Right kidney (tissue), 1 donor: ENCODE measurements at regions not wholly inside any gene's neighbourhood (a gene's known extent, or its start where the extent isn't known, plus 50 kb on each side); places are given as distances from the start of the nearest gene placed in this dataset.

Experiments
- DNase-seq: peaks from one replicate; pipeline ENCODE4 v3.0.0-alpha.2; 2016

DNA sequence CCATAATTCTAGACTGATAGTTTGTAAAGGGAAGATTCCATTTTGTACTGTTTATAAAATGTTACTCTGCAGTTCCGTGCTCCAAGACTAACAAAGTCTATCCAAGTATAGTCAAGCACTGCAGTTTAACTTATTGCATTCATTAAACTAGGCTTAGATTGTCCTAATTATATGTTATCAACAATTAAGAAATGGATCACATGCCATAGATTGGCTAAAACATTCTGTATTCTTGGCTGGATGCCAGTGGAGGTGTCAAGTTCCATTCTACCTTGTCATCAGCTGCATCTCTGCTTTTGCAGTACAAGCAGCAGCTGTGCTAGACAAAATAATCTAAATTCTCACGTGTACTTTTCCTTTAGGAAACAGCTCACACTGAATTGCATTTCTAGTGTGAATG, 69.4 kb upstream of the MEF2C start:
- no peak for DNase-seq

DNA sequence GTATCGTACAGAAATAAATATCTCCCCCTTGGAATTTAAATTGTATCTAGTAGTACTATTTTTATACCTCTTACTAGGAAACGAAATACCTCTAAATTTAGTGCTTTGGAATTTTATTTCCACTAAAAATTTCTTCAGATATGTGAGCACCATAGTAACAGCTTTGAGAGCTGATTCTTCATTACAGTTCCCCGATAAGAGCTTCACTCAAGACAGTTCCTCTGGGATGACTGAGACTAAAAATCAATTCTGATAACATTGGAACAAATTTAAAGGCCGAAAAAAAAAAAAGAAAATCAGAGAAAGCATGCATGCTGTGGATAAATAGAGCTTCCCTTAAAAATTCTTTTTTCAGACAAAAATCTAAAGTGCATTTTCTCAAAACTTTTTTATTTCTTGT, 68.5 kb upstream of the MEF2C start:
- no peak for DNase-seq

DNA sequence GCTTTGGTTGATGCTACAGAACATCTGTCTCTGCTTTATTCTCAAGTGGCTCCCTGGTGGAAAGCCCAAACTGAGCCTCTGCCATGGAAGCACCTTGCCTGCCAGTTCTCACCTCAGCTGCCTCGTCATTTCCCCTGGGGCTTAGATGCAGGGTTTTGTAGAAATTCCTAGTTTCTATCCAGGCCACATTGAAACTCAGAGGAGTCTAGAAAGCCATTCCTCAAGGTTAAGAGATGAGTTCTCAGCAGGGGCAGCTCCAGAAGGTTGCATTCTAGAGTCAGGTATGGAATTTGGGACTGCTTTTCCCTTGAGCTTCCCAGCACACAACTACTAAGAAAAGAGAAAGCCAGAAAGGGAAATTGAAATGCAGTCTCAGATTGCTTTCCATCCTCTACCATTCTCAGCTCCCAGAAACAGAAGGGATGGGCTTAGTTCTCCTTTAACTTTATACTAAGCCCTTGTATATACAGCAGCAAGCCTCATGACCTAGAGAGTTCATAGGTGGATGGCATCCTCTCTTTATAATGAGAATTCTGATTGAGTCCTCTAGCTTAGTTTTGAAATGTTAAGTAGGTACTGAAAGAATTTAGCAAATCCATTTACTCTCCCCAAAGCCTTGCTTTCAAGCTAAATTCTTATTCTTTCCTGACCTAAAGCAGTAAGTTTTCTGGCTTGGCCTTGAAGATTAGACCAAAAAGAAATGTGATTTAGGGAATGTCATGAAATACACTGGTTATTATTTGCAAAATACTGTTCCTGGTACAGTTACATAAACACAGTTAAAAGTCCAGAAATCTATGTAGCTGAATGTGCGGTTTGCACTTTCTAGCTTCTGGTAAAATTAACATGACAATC, 66.0 kb upstream of the MEF2C start:
- DNase-seq, result no peak

DNA sequence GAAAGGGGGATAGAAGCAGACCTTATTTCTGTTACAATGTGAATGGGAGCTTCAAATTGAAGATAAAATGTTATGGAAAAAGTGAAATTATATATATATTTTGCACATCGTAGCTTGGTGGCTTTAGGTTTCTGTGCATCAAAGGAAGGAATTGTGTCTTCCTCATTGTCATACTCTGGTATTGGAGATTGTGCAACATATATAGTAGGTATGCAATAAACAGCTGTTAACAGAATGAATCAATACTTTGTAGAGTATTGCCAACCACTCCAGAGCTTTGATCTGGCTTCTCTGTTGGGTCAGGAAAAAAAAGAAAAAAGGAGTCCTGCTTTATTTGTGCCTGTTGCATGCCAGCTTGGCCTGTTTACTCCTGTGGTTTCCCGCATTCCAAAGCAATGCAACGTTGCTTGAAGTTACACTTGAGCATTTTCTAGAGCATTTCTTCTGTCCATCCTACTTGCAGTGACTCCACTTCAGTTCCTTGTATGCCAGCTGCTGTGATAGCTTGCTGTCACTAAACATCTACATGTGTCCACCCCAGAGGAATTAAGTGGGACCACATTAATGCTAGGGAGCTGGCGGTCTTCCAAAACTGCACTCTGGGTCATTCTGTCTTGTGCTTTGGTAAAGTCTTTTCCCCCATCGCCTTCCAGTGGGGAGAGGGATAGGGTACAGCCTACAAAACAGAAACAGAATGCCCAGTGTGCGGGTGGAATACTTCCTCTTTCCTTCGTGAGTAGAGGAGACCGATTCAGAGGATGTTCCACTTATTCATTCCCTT, 62.0 kb upstream of the MEF2C start:
- DNase-seq, result no peak

DNA sequence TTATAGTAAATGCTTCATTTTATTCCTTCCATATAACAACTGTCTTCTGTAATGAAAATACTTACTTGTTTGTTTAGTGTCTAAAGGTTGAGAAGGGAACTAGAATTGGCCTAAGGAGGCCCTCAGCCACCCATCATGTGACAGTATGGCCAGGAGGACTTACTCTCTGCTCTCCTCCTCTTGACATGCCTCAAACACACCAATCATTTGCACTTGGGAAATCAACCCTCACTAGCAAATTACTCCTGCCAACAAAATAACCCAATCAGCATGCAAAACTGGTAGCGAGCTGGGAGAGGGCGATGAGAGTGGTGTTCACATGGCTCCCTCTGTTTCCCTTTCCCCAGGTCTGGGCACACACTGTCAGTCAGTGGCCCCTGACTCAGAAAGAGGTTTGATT, 58.6 kb upstream of the MEF2C start:
- no peak for DNase-seq

GRCh38 chr5:88940713-88941112, 57.7 kb upstream of the MEF2C start:
- no peak for DNase-seq

GRCh38 chr5:88939300-88939699, 56.3 kb upstream of the MEF2C start:
- DNase-seq, result no peak

DNA sequence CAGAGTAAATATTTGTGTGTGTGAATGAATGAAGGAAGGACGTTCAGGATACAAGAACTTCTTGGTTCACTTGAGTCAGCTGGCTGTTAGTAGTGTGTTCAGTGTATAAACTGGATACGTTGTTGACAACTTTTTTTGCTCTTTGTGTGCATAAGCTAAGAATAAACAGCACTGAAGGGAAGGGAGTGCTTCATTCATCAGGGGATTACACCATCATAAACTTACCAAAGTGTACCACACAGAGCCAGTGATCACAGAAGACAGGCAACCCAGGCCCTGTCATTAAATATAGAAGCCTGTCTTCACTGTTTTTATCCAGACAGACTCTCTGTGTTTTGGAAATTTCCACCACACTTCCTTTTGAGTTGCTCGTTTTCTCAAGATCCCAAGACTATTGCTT, 55.5 kb upstream of the MEF2C start:
- DNase-seq, result no peak

DNA sequence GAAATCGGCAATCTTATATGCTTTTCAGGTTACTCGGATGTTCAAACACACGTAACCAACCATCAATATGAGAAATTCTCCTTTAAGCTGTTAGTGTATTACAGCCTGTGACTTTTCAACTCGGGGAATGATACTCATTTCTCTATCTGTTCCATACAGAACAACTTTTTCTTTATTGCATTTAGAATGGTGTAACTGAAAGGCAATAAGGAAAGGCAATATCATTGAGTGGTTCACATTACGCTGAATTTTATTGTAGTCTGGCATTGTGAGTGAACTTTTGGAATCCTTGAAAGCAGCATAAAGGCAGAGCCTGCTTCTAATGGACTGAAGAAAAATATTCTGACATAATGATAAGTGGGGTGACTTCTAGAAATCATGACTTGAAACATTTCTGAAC, 54.4 kb upstream of the MEF2C start:
- DNase-seq, result no peak

DNA sequence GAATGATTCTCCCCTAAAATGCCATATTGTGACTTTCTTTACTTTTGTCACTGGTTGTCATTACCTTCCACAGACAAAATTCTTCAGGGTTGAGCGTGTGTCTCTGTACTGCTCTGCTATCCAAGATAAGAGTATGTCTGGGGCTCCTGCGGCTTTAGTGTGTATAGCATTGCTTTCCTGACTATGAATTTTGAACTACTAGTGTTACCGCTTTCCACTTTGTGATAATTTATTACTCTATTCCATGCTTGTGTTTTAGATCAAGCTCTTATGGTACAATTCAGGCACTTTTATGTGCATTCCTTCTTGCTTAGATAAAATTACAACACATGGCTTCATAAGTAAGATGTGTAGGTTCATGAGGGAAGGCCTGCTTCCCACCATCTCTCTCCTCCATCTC, 51.5 kb upstream of the MEF2C start:
- DNase-seq, result no peak
